HG03139 (cell line): ENCODE measurements at regions not wholly inside any gene's neighbourhood (a gene's known extent, or its start where the extent isn't known, plus 50 kb on each side); places are given as distances from the start of the nearest gene placed in this dataset.

ENCODE experiments used
- ATAC-seq: cut with Tn5 transposase; IDR thresholded peaks from one replicate; pipeline ENCODE4 v1.9.1; 2021; ENCODE audit not compliant: unreplicated experiment

DNA sequence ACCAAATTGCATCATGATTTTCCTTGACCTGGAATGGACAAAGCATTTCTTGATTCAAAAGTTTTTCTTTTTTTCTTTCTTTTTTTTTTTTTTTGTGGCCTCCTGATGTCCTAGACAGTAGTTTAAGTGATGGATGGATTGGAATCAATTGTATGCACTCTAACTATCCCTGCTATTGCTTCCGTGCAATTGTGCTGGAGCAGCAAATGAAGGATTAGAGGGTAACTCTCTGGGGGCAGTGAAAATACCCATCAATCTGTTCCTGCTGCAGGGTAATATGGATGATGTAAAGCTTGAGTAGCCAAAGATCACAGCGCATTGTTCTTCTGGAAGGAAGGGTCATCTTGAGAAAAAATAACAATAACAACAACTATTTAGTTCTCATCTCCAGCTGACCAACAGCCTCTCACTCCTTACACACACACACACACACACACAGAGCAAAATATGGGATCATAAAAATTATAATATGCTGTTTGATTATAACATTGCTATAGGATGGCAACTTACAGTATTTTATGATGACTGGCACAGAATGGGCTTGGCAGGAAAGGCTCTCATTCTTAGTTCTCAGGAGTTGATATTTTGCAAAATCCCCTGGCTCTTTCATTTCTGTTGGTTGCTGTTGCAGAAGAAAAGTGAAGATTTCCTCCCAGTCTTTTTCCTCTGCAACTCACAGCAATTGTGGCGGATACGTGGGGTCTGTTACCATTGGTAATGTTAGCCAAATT lies 160.9 kb upstream of the DMAC1 start:
- ATAC-seq = no peak

DNA sequence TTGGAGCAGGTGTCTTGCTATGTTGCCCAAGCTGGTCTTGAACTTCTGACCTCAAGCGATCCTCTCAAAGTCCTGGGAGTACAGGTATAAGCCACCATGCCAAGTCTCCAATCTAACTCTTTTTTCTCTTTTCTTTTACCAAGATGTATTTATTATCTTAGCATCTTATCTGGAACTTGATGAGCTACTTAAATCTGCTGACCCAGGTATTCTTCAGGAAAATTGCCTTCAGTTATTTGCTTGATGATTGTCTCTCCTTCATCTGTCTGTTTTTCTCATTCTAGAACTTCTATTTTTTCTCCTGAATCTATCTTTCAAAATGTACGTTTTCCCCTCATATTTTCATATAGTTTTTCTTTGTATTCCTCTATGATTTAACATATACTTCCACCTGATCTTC lies 158.2 kb upstream of the DMAC1 start:
- ATAC-seq = no peak

DNA sequence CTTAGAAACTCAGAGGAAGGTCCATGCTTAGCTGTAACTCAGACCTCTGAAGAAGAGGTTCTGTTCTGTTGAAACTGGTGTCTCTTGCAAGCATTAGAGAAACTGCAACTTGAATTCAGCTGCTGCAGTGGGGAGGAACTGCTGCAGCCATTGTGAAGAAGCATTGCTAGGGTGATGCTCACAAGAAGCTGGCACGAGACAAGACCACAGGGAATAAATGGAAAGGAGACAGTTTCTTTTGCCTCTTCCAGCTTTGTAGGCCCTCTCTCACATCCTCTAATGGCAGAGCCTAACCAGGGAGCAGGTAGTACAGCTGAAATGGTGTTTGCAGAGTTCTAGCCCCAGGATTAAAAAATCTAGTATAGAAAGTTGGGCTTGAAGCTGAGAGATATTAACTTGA lies 148.0 kb upstream of the DMAC1 start:
- ATAC-seq = no peak

DNA sequence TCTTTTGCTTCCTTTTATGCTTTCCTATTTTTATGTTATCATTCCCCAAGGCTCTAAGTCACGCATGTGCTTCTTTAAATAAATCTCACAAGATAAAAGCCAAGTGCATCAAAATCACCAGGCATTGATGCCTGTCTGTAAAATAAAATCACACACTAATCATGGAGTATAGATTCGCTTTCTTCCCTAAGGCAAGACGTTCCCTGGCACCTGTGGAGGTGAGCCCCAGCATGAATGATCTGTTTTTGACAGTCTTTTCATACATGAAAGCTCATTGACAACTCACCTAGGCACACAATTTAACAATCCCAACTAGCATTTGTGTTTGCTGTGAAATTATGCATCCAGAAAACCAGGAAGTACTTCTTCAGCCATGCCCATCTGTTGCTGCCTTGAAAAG lies 146.9 kb upstream of the DMAC1 start:
- no peak for ATAC-seq

DNA sequence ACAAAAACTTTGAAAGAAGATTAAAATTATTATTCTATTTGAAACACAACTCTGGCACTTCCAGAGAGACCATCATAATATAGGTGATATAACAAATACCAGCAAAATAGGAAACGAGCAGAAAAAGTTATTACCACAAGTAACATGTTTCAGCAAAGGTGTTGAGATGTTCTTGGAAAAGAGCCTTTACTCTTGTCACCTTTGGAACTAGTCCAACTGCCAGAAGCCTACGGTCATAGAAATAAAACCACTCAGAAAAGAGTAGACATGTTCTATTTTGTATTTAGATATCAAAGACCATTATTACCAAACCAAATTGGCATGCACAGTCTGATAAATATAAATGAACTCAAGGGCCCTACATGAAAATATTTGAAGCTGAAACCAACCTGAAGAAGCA lies 145.0 kb upstream of the DMAC1 start:
- ATAC-seq = no peak

DNA sequence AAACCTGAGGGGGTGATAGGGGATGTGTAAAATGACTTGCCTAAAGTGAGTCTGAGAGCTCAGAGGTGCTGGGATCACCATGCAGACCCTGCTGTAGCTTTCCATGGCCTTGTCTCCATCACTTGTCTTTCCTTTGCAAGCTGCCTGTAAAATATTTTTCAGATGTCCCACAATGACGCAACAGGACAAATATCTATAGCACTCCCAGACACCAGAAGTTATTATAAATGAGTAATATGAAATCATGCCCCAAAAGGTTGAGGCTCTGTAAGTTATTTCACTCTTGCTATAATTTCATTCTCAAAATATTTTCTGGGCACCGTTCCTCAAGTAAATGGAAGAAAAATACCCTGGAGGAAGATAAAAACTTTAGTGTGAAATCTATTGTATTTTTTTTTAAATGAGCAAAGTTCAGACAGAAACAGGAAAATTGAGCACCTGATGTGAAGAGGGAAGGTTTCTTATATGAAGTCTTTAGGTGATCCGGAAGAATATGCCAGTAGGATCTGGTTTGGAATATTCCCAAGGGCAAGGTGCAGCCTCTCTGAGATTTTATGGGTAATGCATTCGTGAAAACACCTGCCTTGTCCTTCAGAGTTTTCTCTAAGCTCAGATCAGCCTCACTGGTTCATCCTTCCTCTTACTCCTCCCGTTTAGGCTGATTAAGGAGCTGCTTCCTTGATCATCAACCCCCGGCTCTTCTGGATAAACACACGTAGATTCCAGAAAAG lies 138.3 kb upstream of the DMAC1 start:
- ATAC-seq = no peak

DNA sequence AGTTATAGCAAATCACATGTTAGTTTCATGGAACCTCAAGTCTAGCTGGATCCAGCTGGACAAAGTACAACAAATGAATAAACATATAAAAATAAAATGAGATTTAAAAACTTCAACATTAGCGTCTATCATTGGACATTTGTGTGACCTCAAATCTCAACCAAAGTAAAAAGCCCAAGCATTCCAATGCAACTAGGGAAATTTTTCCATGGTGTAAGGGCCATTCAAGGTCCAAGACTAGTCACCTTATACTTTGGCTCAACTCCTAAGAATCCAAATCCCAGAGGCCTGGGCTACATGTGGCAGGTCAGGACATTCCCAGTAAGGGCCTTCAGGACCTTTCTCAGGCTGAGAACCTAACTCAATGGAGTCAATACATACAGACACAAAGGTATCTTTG lies 137.4 kb upstream of the DMAC1 start:
- no peak for ATAC-seq

DNA sequence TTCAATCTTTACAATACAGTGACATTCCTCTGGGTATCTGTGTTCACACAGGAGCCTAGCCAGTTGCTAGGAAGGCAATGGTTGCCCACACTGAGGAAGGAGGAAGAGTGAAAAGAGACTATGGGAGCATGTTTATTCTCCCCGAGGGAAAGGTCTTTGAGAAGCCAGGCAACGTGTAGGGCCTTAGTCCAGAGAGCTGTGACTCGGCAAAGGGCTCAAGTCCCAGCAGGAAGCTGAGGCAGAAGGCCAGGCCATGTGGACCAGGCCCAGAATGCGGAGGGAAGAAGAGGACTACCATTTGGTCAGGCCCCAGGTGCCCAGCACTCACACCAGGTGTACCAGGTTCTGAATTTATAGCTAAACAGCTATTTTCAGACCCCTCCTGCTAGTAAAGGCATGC lies 136.6 kb upstream of the DMAC1 start:
- ATAC-seq = no peak

DNA sequence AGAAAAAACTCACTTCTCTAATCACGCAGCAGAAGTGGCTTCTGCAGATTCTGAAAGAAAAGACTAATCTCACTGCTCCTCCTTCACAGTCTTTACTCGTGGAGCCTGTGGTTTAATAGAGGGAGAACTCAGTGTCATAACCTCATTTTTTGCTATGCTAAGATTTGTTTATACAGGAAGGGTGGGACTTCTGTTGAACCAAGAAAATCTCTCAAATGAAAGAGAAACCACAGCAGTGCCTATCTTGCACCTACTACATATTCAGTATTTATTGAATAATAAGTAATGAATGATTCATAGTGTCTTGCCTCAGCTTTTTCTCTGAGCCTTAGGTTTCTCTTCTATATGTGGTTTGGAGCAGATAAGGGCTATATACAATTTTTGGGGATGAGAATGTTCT lies 136.1 kb upstream of the DMAC1 start:
- ATAC-seq = peak; percentile 69

DNA sequence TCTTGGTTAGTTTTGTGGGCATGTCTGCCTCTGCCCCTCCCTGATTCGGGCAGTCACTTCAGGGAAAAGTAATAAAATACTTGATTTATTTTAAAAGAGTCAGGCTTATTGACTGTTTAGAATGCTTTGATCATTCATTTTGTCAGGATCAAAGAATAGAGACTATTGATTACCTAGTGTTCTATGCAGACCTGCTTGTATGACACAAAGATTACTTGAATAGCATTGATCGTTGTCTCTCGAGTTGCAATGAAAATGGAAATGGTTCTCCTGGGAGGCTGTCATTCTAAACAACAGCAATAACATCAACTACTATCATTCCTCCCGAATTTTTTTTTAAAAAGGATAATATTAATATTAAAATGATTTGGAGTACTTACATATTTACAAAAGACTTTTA lies 133.2 kb upstream of the DMAC1 start:
- no peak for ATAC-seq

DNA sequence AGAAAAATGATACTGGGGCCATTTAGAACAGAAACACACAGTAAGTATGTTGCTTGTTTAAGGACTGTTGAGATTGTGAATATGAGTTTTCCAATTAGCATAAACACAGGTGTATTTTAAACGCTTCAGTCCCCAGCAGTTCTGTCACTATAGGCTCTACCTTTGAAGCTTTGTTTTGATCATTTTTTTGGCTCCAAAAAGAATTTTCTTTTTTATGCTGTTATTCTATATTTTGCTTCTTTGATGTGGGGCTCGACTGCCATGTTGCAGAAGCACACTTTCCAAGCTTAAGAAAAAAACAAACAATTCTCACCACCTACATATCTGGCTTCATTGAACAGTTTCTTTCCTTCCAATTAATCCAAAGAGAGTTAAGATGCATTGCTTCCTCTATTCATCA lies 131.0 kb upstream of the DMAC1 start:
- ATAC-seq = no peak

DNA sequence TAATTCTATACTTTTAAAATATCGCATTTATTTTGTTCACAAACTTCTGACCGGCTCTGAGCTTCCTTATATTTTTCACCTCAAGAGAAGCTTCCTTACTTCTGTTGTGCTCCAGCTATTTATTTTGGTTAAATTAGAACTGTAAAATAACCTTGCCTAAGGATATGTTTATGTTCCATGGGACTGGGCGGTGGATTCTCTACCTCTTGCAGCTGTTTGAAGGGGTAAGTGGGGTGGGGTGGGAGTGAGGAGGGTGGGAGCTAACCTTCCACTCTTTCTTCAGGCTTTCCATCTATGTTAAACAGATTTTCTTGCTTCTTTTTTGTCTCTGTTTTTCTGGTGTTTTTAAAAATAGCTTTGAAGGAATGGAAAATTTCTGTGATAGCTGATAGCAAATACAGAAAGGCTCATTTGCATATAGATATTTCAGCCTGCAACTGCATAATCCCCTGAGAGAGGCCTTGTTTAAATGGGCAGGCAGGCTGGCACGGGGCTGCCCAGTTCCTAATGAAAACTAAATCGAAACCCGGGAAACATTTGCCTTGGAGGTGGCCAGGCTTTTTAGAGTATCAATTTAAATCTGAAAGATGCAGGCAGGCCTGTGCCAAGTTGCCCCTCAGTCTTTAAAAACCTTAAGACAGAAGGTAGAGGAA lies 122.1 kb upstream of the DMAC1 start:
- no peak for ATAC-seq

DNA sequence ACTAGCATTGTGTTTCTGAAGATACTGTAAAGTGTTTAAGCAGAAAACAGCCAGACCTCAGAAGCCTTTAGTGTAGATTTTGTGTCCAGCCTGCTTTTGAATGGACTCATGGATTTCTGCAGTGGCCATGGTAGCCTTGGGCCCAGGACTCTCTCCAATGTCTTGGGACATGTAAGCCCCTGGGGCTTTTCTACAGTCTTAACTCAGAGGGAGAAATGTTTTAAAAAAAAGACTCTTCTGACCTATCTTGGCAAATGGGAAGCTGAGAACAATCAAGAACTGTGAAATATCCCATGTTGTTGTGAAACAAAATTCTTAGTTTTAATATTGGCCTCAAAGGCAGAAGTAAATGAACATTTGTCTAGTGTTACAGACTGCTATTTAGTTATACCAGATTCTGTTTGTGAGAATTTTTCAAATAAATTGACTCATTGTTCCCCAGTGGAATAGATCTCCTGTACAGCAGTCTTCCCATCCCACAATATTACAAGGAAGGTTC lies 112.5 kb upstream of the DMAC1 start:
- no peak for ATAC-seq

DNA sequence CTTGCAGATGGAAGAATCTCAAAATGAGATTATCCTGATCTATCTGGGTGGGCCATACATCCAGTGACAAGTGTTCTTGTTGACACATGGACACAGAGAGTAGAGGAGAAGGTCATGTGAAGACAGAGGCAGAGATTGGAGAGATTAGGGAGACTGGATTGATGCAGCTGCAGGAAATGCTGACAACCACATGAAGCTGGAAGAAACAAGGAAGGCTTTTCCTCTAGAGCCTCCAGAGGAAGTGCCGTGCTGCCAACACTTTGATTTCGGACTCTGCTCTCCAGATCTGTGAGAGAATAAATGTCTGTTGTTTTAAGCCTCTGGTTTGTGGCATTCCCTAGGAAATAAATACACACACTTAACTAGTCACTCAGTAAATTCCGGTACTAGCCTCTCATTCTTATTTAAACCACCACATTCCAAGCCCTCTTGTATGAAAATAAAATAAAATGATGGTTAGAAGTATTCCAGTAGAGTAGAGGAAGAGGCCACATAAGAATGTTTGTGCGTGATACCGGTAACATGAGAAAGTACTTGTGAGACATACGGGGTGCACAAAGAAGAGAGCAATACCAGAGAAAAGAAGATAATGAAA lies 110.9 kb upstream of the DMAC1 start:
- no peak for ATAC-seq

DNA sequence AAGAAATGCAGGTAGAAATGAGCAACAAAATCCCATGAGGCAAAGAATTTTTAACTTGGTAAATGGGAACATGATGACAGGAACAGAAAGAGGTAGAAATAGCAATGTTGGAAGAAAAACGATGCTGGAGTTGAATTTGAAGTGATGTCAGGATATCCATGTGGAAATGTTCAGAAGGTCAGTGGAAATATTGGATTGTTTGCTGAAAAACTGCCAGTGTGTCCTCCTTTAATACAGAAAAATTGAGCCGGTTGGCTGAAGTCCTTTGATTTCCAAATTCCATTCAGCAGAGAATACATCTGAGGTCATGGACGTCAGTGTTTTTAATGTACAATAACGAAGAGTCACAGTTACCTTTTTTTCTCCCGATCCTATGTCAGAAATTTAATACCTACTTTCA lies 110.0 kb upstream of the DMAC1 start:
- ATAC-seq = no peak

DNA sequence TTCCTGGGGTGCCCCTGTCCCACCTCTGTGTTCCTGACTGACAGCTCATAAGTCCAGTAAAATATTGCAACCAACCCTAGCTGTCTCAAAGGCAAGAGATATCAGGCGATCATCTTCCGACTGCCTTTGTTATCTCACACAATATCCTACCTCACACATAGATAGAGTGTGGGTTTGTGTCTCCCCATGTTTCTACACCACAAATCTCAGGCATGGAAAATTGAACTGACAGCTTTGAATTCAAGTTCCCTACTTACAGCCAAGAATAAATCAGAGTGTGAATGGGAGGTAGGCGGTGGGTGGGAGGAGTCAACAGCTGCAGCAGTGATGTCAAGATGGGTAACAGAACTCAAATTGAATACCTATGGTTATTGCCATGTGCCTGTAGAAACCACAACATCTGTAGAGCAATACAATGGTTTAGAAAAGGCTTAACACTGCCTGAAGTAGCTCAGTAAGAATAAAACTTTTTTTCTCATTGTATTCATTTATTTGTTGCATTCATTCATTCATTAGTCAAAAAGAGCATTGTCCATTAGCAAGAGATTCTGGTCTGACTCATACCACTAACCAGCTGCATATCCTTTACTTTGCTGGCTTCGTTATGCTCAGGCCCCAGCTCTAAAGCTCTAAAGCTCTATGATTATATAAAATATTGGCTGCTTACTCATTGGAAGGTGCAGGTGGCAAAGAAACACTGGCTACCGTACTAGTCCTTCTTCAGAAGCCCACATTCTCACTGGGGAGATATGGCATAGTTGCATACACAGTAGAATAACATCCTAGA lies 108.2 kb upstream of the DMAC1 start:
- no peak for ATAC-seq

DNA sequence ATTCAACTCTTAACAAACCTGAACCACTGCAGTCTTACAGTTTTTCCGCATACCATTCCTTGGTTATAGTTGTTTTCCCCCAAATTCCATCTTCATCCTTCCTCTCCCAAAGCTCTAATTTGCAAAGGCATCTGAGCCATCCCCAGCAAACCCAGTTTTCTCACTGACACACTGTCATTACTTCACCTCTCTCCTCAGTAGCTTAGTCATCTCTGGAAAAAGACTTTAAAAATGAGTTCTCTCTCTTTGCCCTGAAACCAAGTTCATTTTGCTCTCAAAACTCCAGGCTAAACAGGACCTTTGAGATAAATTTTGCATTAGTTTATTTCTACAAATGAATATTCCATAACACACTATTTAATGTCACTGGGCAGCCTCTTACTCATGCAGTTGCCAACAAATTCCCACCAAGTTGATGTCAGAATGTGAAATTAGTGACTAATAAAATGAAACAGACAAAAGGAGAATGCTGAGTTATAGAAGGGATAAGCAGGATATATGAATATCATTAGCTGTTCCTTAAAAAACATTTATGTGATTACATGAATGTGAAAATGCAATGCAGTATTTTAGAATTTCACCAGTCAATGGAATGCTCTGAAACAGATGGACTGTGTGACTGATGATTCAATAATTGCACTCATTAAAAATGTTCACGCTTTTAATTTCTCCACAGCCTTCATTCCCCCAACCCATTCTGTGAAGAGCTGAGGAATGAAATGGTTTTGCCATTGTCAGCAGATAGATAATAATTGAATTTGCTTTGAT lies 107.4 kb upstream of the DMAC1 start:
- ATAC-seq = no peak

DNA sequence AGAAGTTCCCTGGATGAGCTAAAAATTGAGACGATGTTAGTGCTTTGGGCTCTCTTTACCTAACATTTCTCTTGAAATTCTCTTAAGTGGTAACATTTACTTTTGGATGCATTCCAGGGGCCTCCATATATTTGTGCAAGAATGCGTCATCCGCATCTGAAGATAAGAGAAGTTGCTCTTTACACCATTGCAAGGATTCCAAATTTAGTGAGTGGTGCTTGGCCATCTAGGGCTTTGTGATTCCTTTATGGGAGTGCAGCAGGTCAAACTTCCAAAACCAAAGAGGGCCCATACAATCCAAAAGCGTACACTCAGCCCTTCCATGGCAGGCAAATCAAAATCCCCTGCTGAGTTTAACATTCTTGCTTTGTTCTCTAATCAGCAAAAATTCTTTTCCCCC lies 102.0 kb upstream of the DMAC1 start:
- ATAC-seq = no peak

DNA sequence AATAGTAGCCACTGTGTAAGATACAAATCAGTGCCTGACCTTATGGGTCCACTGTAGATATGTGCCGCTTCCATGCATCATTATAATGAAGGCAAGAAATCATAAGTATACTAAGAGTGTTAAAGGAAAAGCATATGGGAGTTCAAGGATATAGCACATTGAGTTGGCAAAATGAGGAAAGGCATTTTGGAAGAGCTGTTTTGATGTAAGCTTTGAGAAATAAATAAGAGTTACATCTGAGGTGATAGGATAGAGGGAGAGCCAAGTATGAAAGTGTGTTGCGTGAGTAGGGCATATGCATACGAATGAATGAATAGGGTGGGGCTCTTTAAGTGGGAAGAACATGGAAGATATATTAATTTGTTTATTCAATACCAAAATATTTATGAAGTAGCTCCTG lies 101.0 kb upstream of the DMAC1 start:
- ATAC-seq = no peak

DNA sequence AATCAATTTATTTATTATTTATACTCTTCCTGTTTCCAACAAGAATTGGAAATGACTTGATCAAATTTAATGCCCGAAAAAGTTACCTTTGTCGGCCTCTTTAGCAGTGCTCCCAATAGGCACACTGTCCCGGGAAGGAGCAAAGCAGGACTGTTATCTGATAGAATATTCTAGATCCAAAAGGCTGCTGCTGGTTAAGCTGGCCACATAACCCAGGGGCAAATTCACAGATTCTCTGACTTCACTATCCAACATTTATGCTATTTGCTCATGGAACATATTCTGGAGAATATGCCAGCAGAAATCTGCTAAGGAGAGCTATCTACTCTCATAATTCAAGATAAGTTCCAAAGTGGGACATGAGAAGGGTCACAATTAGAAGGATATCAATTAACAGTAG lies 100.2 kb upstream of the DMAC1 start:
- ATAC-seq = no peak
